ENCODE measurements at regions not wholly inside any gene's neighbourhood (a gene's known extent, or its start where the extent isn't known, plus 50 kb on each side); places are given as distances from the start of the nearest gene placed in this dataset.

DNA sequence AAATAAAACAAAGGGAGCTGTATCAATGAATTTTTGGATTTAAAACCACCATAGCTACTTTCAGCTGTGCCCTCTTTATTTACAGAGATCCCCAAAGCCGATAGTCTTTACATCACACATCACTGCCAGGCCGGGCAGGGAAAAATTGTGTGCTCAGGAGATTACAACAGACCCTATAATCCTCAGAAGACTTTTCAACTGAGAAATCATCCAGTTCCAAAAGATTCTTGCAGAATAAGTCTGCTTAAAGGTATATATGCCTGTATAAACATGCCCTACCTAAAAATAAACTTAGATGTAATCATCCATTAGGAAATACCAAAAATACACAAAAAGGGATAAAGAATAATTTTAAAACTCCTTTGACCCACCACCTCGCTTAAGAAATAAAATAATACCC, 70.1 kb upstream of the MAP1LC3B2 start:
- TF ChIP-seq GLI2 (tag by site-specific recombination; IDR thresholded peaks at IDR 0.05; ENCODE audit: borderline replicate concordance, low read depth) (no peak), ZNF311 (tag by site-specific recombination; IDR thresholded peaks at IDR 0.05; ENCODE audit: borderline replicate concordance) (no peak), PRDM1 (tag by site-specific recombination; IDR thresholded peaks at IDR 0.05) (no peak), ZNF585B (tag by site-specific recombination; IDR thresholded peaks at IDR 0.05) (no peak), SCRT1 (tag by site-specific recombination; IDR thresholded peaks at IDR 0.05; ENCODE audit: borderline replicate concordance) (no peak), ZNF26 (tag by site-specific recombination; IDR thresholded peaks at IDR 0.05) (no peak)
- TF ChIP-seq, protein P1, sequence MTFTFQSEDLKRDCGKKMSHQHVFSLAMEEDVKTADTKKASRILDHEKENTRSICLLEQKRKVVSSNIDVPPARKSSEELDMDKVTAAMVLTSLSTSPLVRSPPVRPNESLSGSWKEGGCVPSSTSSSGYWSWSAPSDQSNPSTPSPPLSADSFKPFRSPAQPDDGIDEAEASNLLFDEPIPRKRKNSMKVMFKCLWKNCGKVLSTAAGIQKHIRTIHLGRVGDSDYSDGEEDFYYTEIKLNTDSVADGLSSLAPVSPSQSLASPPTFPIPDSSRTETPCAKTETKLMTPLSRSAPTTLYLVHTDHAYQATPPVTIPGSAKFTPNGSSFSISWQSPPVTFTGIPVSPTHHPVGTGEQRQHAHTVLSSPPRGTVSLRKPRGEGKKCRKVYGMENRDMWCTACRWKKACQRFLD (tag by site-specific recombination; IDR thresholded peaks at IDR 0.05): no peak
- Histone ChIP-seq H3K27ac (ENCODE audit: extremely low read depth, low read depth, low read length) (no peak overlapping the region), H3K9me3 (ENCODE audit: control insufficient read depth, insufficient read depth, low read depth, low read length) (no peaks in the 10 kb centered on the region), H3K4me1 (ENCODE audit: control insufficient read depth, insufficient read depth, low read length) (no peaks in the 10 kb centered on the region), H3K36me3 (ENCODE audit: control insufficient read depth in 2 of 2, insufficient read depth in 1 of 2, low read length in 2 of 2) (no peaks in the 10 kb centered on the region), H3K4me3 (ENCODE audit: low read depth, low read length) (no peak overlapping the region)
- ChIA-PET CTCF (interaction anchor here (0.7 kb wide), 1 partner anchor 108 kb away, joined by 3 read pairs; no protein-coding TSS in a partner anchor), POLR2A (no interaction called here)

DNA sequence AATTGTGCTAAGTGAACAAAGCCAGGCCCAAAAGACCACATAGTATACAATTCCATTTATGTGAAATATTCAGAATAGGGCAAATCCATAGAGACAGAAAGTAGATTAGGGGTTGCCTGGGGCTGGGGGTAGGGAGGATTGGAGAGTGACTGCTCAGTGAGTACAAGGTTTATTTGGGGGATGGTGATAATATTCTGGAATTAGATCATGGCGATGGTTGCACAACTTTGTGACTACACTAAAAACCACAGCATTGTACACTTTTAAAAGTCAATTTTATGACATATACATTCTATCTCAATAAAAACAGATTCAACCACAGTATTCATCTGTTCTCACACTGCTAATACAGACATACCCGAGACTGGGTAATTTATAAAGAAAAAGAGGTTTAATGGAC, 68.7 kb upstream of the MAP1LC3B2 start:
- no peak overlapping the region for H3K27ac ChIP-seq (ENCODE audit: extremely low read depth, low read depth, low read length)
- POLR2A ChIA-PET: no interaction called here
- H3K36me3 ChIP-seq (ENCODE audit: control insufficient read depth in 2 of 2, insufficient read depth in 1 of 2, low read length in 2 of 2): no peaks in the 10 kb centered on the region
- H3K4me1 ChIP-seq (ENCODE audit: control insufficient read depth, insufficient read depth, low read length): no peaks in the 10 kb centered on the region
- TF ChIP-seq, protein P2, sequence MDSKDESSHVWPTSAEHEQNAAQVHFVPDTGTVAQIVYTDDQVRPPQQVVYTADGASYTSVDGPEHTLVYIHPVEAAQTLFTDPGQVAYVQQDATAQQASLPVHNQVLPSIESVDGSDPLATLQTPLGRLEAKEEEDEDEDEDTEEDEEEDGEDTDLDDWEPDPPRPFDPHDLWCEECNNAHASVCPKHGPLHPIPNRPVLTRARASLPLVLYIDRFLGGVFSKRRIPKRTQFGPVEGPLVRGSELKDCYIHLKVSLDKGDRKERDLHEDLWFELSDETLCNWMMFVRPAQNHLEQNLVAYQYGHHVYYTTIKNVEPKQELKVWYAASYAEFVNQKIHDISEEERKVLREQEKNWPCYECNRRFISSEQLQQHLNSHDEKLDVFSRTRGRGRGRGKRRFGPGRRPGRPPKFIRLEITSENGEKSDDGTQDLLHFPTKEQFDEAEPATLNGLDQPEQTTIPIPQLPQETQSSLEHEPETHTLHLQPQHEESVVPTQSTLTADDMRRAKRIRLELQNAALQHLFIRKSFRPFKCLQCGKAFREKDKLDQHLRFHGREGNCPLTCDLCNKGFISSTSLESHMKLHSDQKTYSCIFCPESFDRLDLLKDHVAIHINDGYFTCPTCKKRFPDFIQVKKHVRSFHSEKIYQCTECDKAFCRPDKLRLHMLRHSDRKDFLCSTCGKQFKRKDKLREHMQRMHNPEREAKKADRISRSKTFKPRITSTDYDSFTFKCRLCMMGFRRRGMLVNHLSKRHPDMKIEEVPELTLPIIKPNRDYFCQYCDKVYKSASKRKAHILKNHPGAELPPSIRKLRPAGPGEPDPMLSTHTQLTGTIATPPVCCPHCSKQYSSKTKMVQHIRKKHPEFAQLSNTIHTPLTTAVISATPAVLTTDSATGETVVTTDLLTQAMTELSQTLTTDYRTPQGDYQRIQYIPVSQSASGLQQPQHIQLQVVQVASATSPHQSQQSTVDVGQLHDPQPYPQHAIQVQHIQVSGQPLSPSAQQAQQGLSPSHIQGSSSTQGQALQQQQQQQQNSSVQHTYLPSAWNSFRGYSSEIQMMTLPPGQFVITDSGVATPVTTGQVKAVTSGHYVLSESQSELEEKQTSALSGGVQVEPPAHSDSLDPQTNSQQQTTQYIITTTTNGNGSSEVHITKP (tag by site-specific recombination; IDR thresholded peaks at IDR 0.05): no peak
- TF ChIP-seq ZNF610 (tag by site-specific recombination; IDR thresholded peaks at IDR 0.05; ENCODE audit: borderline replicate concordance) (no peak), HOXA7 (CRISPR knock-in tag; IDR thresholded peaks at IDR 0.05; ENCODE audit: borderline replicate concordance) (no peak), ZNF580 (tag by site-specific recombination; IDR thresholded peaks at IDR 0.05) (no peak), TSHZ1 (tag by site-specific recombination; IDR thresholded peaks at IDR 0.05; ENCODE audit: borderline replicate concordance) (no peak), ZNF24 (tag by site-specific recombination; IDR thresholded peaks at IDR 0.05) (no peak)
- no peaks in the 10 kb centered on the region for H3K9me3 ChIP-seq (ENCODE audit: control insufficient read depth, insufficient read depth, low read depth, low read length)
- no peak overlapping the region for H3K4me3 ChIP-seq (ENCODE audit: low read depth, low read length)
- CTCF ChIA-PET: no interaction called here
